ENCODE measurements at regions not wholly inside any gene's neighbourhood (a gene's known extent, or its start where the extent isn't known, plus 50 kb on each side); places are given as distances from the start of the nearest gene placed in this dataset.

DNA sequence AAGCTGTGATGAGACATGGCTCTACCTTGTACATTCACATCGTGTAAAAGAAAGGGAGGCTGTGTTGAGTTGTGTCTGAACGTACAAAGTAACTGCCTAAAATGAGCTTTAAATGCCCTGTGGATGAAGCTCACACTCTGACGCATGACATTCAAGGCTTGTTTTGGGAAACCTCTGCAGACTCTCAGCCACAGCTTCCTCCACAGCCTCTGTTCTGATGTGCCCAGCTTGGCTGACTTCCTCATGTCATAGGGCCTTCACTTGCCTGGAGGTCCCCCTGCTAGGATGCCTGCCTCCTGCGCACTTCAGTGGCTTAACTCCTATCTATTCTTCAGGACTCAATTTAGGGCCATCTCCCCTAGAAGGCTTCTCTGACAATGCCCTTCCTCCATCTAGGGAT, 230.0 kb upstream of the HABP2 start:
- Histone ChIP-seq H3K27me3 (no peaks in the 10 kb centered on the region), H3K27ac (no peak overlapping the region), H3K9ac (ENCODE audit: low read depth in 2 of 2, low read length in 2 of 2) (no peak overlapping the region), H3K4me1 (no peaks in the 10 kb centered on the region), H3K4me3 (no peak overlapping the region), H3K36me3 (no peaks in the 10 kb centered on the region), H3K9me3 (no peaks in the 10 kb centered on the region)
- DNase-seq: no peak
- intact Hi-C loops (cut with DNase I): no loop called here
- TF ChIP-seq, protein P1, sequence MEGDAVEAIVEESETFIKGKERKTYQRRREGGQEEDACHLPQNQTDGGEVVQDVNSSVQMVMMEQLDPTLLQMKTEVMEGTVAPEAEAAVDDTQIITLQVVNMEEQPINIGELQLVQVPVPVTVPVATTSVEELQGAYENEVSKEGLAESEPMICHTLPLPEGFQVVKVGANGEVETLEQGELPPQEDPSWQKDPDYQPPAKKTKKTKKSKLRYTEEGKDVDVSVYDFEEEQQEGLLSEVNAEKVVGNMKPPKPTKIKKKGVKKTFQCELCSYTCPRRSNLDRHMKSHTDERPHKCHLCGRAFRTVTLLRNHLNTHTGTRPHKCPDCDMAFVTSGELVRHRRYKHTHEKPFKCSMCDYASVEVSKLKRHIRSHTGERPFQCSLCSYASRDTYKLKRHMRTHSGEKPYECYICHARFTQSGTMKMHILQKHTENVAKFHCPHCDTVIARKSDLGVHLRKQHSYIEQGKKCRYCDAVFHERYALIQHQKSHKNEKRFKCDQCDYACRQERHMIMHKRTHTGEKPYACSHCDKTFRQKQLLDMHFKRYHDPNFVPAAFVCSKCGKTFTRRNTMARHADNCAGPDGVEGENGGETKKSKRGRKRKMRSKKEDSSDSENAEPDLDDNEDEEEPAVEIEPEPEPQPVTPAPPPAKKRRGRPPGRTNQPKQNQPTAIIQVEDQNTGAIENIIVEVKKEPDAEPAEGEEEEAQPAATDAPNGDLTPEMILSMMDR (IDR thresholded peaks at IDR 0.05): no peak

DNA sequence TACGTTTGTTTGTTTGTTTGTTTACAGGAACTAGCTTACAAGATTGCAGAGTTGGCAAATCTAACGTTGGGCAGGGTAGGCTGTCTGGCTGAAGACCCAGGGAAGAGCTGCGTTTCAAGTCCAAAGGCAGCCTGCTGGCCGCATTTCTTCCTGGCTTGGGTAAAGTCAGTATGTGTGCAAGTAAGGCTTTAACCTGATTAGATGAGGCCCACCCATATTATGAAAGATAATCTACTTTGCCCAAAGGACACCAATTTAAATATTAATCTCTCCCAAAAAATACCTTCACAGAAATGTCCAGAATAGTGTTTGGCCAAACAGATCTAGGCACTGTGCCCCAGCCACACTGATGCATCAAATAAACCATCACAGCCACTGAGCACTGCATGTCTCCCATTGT, 228.9 kb upstream of the HABP2 start:
- Histone ChIP-seq H3K27me3 (no peaks in the 10 kb centered on the region), H3K9ac (ENCODE audit: low read depth in 2 of 2, low read length in 2 of 2) (no peak overlapping the region), H3K27ac (no peak overlapping the region), H3K36me3 (no peaks in the 10 kb centered on the region), H3K4me1 (no peaks in the 10 kb centered on the region), H3K9me3 (no peaks in the 10 kb centered on the region), H3K4me3 (no peak overlapping the region)
- DNase-seq: no peak
- intact Hi-C loops (cut with DNase I): no loop called here
- TF ChIP-seq, protein P1 (IDR thresholded peaks at IDR 0.05): no peak

- Histone ChIP-seq H3K27ac (no peak overlapping the region), H3K4me1 (no peaks in the 10 kb centered on the region), H3K4me3 (no peak overlapping the region), H3K9ac (ENCODE audit: low read depth in 2 of 2, low read length in 2 of 2) (no peak overlapping the region), H3K9me3 (no peaks in the 10 kb centered on the region), H3K27me3 (no peaks in the 10 kb centered on the region), H3K36me3 (no peaks in the 10 kb centered on the region)
- TF ChIP-seq, protein P1 (IDR thresholded peaks at IDR 0.05): no peak
- DNase-seq: no peak
- intact Hi-C loops (cut with DNase I): no loop called here
Observed at GRCh38 chr10:113326160-113327111, 226.4 kb upstream of the HABP2 start.

DNA sequence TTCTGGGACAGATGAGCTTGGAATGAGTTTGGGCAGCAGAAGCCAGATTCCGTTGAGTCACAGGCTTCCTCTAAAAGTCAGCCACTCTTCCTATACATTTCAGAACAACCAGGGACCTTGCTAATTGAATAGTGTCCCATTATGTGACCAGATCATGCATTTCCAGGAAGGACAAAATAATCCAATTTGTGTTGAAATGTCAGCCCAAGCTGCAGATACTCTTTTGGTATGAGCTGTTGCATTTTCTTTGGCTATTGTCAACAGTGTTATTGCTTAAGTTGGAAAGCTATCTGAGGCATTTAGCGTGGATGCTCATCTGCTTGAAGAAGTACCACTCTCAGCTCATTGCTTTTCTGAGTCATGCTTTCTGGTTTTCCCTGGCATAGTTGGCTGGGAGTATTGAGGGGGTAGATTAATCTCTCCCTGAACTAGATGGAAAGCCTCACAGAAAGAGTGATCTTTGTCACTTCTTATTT, 223.7 kb upstream of the HABP2 start:
- Histone ChIP-seq H3K36me3 (no peaks in the 10 kb centered on the region), H3K27me3 (no peaks in the 10 kb centered on the region), H3K9ac (ENCODE audit: low read depth in 2 of 2, low read length in 2 of 2) (no peak overlapping the region), H3K4me1 (no peaks in the 10 kb centered on the region), H3K27ac (no peak overlapping the region), H3K4me3 (no peak overlapping the region), H3K9me3 (no peaks in the 10 kb centered on the region)
- DNase-seq: no peak
- TF ChIP-seq, protein P1 (IDR thresholded peaks at IDR 0.05): no peak
- intact Hi-C loops (cut with DNase I): no loop called here

- H3K4me1 ChIP-seq: no peaks in the 10 kb centered on the region
- H3K27ac ChIP-seq: no peak overlapping the region
- TF ChIP-seq, protein P1 (IDR thresholded peaks at IDR 0.05): no peak
- DNase-seq: no peak
- H3K4me3 ChIP-seq: no peak overlapping the region
- H3K27me3 ChIP-seq: no peaks in the 10 kb centered on the region
- no peaks in the 10 kb centered on the region for H3K9me3 ChIP-seq
- no peaks in the 10 kb centered on the region for H3K36me3 ChIP-seq
- H3K9ac ChIP-seq (ENCODE audit: low read depth in 2 of 2, low read length in 2 of 2): no peak overlapping the region
- intact Hi-C loops (cut with DNase I): no loop called here
Observed at GRCh38 chr10:113331961-113332360, 220.9 kb upstream of the HABP2 start.
